SK-N-SH (cell line): ENCODE measurements at regions not wholly inside any gene's neighbourhood (a gene's known extent, or its start where the extent isn't known, plus 50 kb on each side); places are given as distances from the start of the nearest gene placed in this dataset.

Source experiments
- CTCF ChIA-PET: fragments of 300-600, 350-600 bp; formaldehyde crosslinking; extraction: SDS; loops from one replicate; lab custom pipeline; 2021; lab: Yijun Ruan, JAX
- POLR2A ChIA-PET: fragments of 350-600 bp; sonication (Branson Sonifier 250); formaldehyde crosslinking; extraction: SDS; loops from one replicate; lab custom pipeline; 2020; ENCODE audit warnings: antibody characterized with exemption, inconsistent platforms; lab: Yijun Ruan, JAX
- DNase-seq: peaks from one replicate; pipeline ENCODE4 v3.0.0; 2012
- H2AFZ ChIP-seq: fragments of 200-600 bp; sonication (generic); 2 replicates; pipeline ENCODE4 v1.8.1; 2016; ENCODE audit warnings: antibody characterized with exemption, mild to moderate bottlenecking, low read depth
- H3F3A ChIP-seq: fragments of 200-600 bp; sonication (generic); replicated peaks from 2 replicates; pipeline ENCODE3; 2016; ENCODE audit warnings: antibody characterized with exemption, mild to moderate bottlenecking; ENCODE audit not compliant: insufficient read depth
- H3K27ac ChIP-seq, 2 experiments: fragments of 200-500 bp in 1 of 2; fragments of 200-600 bp in 1 of 2; sonication (Bioruptor generic) in 1 of 2; sonication (generic), shearing (Covaris generic) in 1 of 2; 2 replicates each; pipeline versions ENCODE4 v1.5.1 to v1.6.1; 2014 to 2016; ENCODE audit warnings: low read depth in 2 of 2, inconsistent platforms in 1 of 2, low read length in 1 of 2, mild to moderate bottlenecking in 1 of 2, mixed read lengths in 1 of 2
- H3K27me3 ChIP-seq: fragments of 200-600 bp; sonication (generic), shearing (Covaris generic); 2 replicates; pipeline ENCODE4 v1.6.1; 2016; ENCODE audit warnings: mixed run types; ENCODE audit not compliant: insufficient read depth
- H3K36me3 ChIP-seq, 2 experiments: fragments of 200-500 bp in 1 of 2; fragments of 200-600 bp in 1 of 2; sonication (Bioruptor generic) in 1 of 2; sonication (generic) in 1 of 2; replicated peaks in 1 of 2; 2 replicates each; pipeline versions ENCODE3 to v1.5.1; 2014 to 2016; ENCODE audit warnings: low read length in 1 of 2, mild to moderate bottlenecking in 1 of 2; ENCODE audit not compliant: insufficient read depth in 2 of 2, control insufficient read depth in 1 of 2
- H3K4me1 ChIP-seq, 2 experiments: fragments of 200-500 bp in 1 of 2; fragments of 200-600 bp in 1 of 2; sonication (Bioruptor generic) in 1 of 2; sonication (generic), shearing (Covaris generic) in 1 of 2; 2 replicates each; pipeline versions ENCODE4 v1.5.1 to v1.6.1; 2014 to 2016; ENCODE audit warnings: low read depth in 1 of 2, low read length in 1 of 2, mixed run types in 1 of 2; ENCODE audit not compliant: insufficient read depth in 2 of 2, control insufficient read depth in 1 of 2
- H3K4me2 ChIP-seq: fragments of 200-600 bp; sonication (generic), shearing (Covaris generic); 2 replicates; pipeline ENCODE4 v1.6.1; 2017; ENCODE audit warnings: mixed run types
- H3K4me3 ChIP-seq, 2 experiments: fragments of 200-500 bp in 1 of 2; fragments of 200-600 bp in 1 of 2; sonication (Bioruptor generic) in 1 of 2; sonication (generic), shearing (Covaris generic) in 1 of 2; 2 replicates each; pipeline versions ENCODE4 v1.5.1 to v1.8.1; 2014 to 2016; ENCODE audit warnings: low read depth in 2 of 2, inconsistent platforms in 1 of 2, low read length in 1 of 2, mild to moderate bottlenecking in 1 of 2, mixed read lengths in 1 of 2, moderate library complexity in 1 of 2
- H3K79me2 ChIP-seq: fragments of 200-600 bp; sonication (generic); 2 replicates; pipeline ENCODE4 v1.8.1; 2017; ENCODE audit warnings: mild to moderate bottlenecking; ENCODE audit not compliant: insufficient read depth
- H3K9ac ChIP-seq: fragments of 200-600 bp; sonication (generic); 2 replicates; pipeline ENCODE4 v1.6.1; 2017; ENCODE audit warnings: mixed run types
- H3K9me2 ChIP-seq: fragments of 200-600 bp; sonication (generic); 2 replicates; pipeline ENCODE4 v1.6.1; 2017; ENCODE audit warnings: mixed run types
- H3K9me3 ChIP-seq: fragments of 200-600 bp; sonication (generic); 2 replicates; pipeline ENCODE4 v1.6.1; 2017; ENCODE audit warnings: mixed run types, mild to moderate bottlenecking, moderate library complexity
- H4K20me1 ChIP-seq: fragments of 200-600 bp; sonication (generic); 2 replicates; pipeline ENCODE4 v1.6.1; 2017; ENCODE audit warnings: mild to moderate bottlenecking, mixed run types; ENCODE audit not compliant: insufficient read depth
- CHD2 ChIP-seq: fragments of 150-350 bp; IDR thresholded peaks from 2 replicates; pipeline ENCODE4 v1.6.1; 2018; ENCODE audit warnings: low read length; ENCODE audit not compliant: partially characterized antibody
- ELF1 ChIP-seq: IDR thresholded peaks from 2 replicates; pipeline ENCODE4 v1.4.0; 2012
- EP300 ChIP-seq, 2 experiments: IDR thresholded peaks; 2 replicates each; pipeline versions ENCODE4 v1.4.0 to v1.6.1; 2012; ENCODE audit warnings: borderline replicate concordance in 1 of 2, low read depth in 1 of 2, low read length in 1 of 2
- FOSL2 ChIP-seq: IDR thresholded peaks from 2 replicates; pipeline ENCODE4 v1.4.0; 2012; ENCODE audit warnings: low read depth, mild to moderate bottlenecking, moderate library complexity, borderline replicate concordance
- FOXM1 ChIP-seq: IDR thresholded peaks from 2 replicates; pipeline ENCODE4 v1.4.0; 2012; ENCODE audit warnings: low read depth, mild to moderate bottlenecking
- GABPA ChIP-seq: IDR thresholded peaks from 2 replicates; pipeline ENCODE4 v1.4.0; 2012; ENCODE audit warnings: low read depth, mild to moderate bottlenecking
- JUND ChIP-seq: IDR thresholded peaks from 2 replicates; pipeline ENCODE4 v1.4.0; 2012
- MAX ChIP-seq: IDR thresholded peaks from 2 replicates; pipeline ENCODE4 v1.4.0; 2012; ENCODE audit warnings: low read depth
- NFIC ChIP-seq: IDR thresholded peaks from 2 replicates; pipeline ENCODE4 v1.4.0; 2012; ENCODE audit warnings: borderline replicate concordance
- PBX3 ChIP-seq: IDR thresholded peaks from 2 replicates; pipeline ENCODE4; 2012
- RFX5 ChIP-seq: IDR thresholded peaks from 2 replicates; pipeline ENCODE4 v1.6.1; 2012; ENCODE audit warnings: mild to moderate bottlenecking, improper control_type of control experiment, low read length
- SIN3A ChIP-seq: IDR thresholded peaks from 2 replicates; pipeline ENCODE4 v1.6.1; 2012; ENCODE audit warnings: low read depth, mild to moderate bottlenecking, low read length, moderate library complexity, borderline replicate concordance
- TAF1 ChIP-seq: IDR thresholded peaks from 2 replicates; pipeline ENCODE4 v1.6.1; 2012; ENCODE audit warnings: low read depth, mild to moderate bottlenecking, low read length, moderate library complexity, borderline replicate concordance
- TEAD4 ChIP-seq: IDR thresholded peaks from 2 replicates; pipeline ENCODE4 v1.4.0; 2012; ENCODE audit warnings: mild to moderate bottlenecking, borderline replicate concordance; ENCODE audit not compliant: insufficient read depth
- USF1 ChIP-seq: IDR thresholded peaks from 2 replicates; pipeline ENCODE4 v1.4.0; 2012; ENCODE audit warnings: low read depth, borderline replicate concordance
- YY1 ChIP-seq: IDR thresholded peaks from 2 replicates; pipeline ENCODE4 v1.4.0; 2012; ENCODE audit warnings: low read depth, mild to moderate bottlenecking
- ZBTB33 ChIP-seq: IDR thresholded peaks from 2 replicates; pipeline ENCODE4 v1.4.0; 2012; ENCODE audit warnings: low read depth, borderline replicate concordance
- WGBS: methylation state at CpG from one replicate; pipeline ENCODE4 v1.1.6; 2017; ENCODE audit warnings: low lambda C conversion rate; 5-methylcytosine and 5-hydroxymethylcytosine counted together
- TF ChIP-seq, protein P1 (sequence below): fragments of 150-350 bp; IDR thresholded peaks from 2 replicates; pipeline ENCODE4 v1.6.1; 2017; ENCODE audit warnings: antibody characterized with exemption, low read length, low read depth, borderline replicate concordance
- TF ChIP-seq, protein P2 (sequence below): fragments of 200-600 bp; sonication (generic); IDR thresholded peaks from 2 replicates; pipeline ENCODE4 v1.6.1; 2017; ENCODE audit warnings: antibody characterized with exemption, mild to moderate bottlenecking, moderate library complexity

DNA sequence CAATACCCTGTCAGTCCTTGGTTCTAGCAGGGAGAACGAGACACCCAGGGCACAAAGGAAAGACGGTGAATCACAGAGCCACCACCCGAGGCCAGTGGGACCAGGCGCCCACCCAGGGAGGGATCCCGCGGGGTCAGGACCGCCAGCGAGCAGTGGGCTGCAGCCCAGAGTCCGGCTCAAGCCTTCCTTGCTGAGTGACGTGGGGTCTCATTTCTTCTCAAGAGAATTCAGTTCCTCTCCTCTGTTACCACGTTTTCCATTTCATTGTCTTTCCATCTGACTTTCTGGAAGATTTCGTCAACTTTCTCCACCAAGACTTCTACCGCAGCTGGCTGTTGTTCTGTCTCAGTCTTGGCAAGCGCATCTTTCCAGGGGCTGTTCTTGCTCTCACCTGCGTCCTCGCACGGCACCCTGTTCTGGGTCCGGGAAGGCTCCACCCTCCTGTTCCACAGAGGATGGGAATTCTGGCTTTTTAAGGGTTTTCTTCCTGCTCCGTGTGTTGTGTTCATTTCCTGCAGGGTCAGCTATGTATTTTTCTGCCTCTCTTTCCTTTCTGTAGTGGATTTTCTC is 248.6 kb downstream of the NDUFA10 start:
- Histone ChIP-seq H4K20me1 (no peaks in the 10 kb centered on the region), H3K9me3 (no peaks in the 10 kb centered on the region), H3K4me2 (no peak overlapping the region), H3F3A (no peaks in the 10 kb centered on the region), H3K4me3 (no peak overlapping the region), H3K9me2 (no peaks in the 10 kb centered on the region), H3K4me1 (no peaks in the 10 kb centered on the region; a peak in 1 of 4 replicates), H3K9ac (no peak overlapping the region), H3K79me2 (no peaks in the 10 kb centered on the region), H2AFZ (no peak overlapping the region), H3K36me3 (no peaks in the 10 kb centered on the region), H3K27ac (no peak overlapping the region), H3K27me3 (no peaks in the 10 kb centered on the region)
- DNase-seq = no peak
- WGBS = 55% methylated on average over 18 of the region's 19 CpGs
- ChIA-PET CTCF (interaction anchor here (1.2 kb wide), 1 partner anchor 158 kb away, joined by 3 read pairs; no protein-coding TSS in a partner anchor), POLR2A (no interaction called here)
- TF ChIP-seq FOXM1 (no peak), PBX3 (no peak), YY1 (no peak), TAF1 (no peak), ELF1 (no peak), USF1 (no peak), GABPA (no peak), CHD2 (no peak), TEAD4 (no peak), EP300 (IDR thresholded peaks at IDR 0.05; ENCODE audit: borderline replicate concordance in 1 of 2, low read depth in 1 of 2, low read length in 1 of 2) (no peak), ZBTB33 (no peak), JUND (no peak), FOSL2 (no peak), SIN3A (no peak), MAX (no peak), RFX5 (no peak), NFIC (no peak)
- TF ChIP-seq, protein P1, sequence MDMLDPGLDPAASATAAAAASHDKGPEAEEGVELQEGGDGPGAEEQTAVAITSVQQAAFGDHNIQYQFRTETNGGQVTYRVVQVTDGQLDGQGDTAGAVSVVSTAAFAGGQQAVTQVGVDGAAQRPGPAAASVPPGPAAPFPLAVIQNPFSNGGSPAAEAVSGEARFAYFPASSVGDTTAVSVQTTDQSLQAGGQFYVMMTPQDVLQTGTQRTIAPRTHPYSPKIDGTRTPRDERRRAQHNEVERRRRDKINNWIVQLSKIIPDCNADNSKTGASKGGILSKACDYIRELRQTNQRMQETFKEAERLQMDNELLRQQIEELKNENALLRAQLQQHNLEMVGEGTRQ = no peak
- TF ChIP-seq, protein P2, sequence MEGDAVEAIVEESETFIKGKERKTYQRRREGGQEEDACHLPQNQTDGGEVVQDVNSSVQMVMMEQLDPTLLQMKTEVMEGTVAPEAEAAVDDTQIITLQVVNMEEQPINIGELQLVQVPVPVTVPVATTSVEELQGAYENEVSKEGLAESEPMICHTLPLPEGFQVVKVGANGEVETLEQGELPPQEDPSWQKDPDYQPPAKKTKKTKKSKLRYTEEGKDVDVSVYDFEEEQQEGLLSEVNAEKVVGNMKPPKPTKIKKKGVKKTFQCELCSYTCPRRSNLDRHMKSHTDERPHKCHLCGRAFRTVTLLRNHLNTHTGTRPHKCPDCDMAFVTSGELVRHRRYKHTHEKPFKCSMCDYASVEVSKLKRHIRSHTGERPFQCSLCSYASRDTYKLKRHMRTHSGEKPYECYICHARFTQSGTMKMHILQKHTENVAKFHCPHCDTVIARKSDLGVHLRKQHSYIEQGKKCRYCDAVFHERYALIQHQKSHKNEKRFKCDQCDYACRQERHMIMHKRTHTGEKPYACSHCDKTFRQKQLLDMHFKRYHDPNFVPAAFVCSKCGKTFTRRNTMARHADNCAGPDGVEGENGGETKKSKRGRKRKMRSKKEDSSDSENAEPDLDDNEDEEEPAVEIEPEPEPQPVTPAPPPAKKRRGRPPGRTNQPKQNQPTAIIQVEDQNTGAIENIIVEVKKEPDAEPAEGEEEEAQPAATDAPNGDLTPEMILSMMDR = no peak
